Fibroblast of mammary gland (primary cell): ENCODE measurements at regions not wholly inside any gene's neighbourhood (a gene's known extent, or its start where the extent isn't known, plus 50 kb on each side); places are given as distances from the start of the nearest gene placed in this dataset.

ENCODE experiments used
- DNase-seq: peaks from one replicate; pipeline ENCODE4 v3.0.0-alpha.2; 2010; ENCODE audit warnings: low read depth
- H3K4me3 ChIP-seq: 2 replicates; pipeline ENCODE4 v1.5.1; 2011; ENCODE audit warnings: low read depth, mild to moderate bottlenecking, low read length, moderate library complexity; ENCODE audit not compliant: control insufficient read depth
- CTCF ChIP-seq: conservative IDR thresholded peaks from 2 replicates; pipeline ENCODE4 v1.5.1; 2011; ENCODE audit warnings: low read depth, low read length, inconsistent platforms; ENCODE audit not compliant: control insufficient read depth, insufficient read depth

- TF ChIP-seq CTCF = no peak
- no peak overlapping the region for H3K4me3 ChIP-seq
- DNase-seq = peak; percentile 49
These were observed 333.7 kb downstream of the CYP26B1 start for GRCh38 chr2:71813807-71814470.

DNA sequence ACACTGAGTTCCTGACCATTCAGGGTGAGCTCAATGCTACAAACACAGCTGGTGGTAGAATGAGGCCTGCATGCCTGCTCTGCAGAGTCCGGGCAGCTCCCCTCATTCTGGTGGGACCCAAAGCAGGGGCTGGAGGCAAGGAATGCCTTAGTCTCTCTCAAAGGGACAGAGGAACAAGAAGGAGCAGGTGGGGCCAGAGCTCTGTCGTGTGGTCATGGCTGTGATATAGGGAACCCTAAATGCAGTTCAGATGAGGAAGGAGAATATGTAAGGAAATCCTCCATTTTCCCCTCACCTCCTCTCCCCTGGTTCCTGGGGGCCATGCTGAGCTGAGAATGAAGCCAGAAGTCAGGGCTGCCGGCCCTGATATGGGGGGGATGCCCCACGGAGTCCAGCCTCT lies 334.3 kb downstream of the CYP26B1 start:
- H3K4me3 ChIP-seq = no peak overlapping the region
- no peak for TF ChIP-seq CTCF
- no peak for DNase-seq

GRCh38 chr2:71812736-71813135 lies 334.9 kb downstream of the CYP26B1 start:
- no peak for DNase-seq
- TF ChIP-seq CTCF = no peak
- H3K4me3 ChIP-seq = no peak overlapping the region

GRCh38 chr2:71811726-71812125 lies 335.9 kb downstream of the CYP26B1 start:
- TF ChIP-seq CTCF = no peak
- no peak overlapping the region for H3K4me3 ChIP-seq
- no peak for DNase-seq

GRCh38 chr2:71811157-71811556 lies 336.5 kb downstream of the CYP26B1 start:
- H3K4me3 ChIP-seq = no peak overlapping the region
- no peak for TF ChIP-seq CTCF
- DNase-seq = no peak

DNA sequence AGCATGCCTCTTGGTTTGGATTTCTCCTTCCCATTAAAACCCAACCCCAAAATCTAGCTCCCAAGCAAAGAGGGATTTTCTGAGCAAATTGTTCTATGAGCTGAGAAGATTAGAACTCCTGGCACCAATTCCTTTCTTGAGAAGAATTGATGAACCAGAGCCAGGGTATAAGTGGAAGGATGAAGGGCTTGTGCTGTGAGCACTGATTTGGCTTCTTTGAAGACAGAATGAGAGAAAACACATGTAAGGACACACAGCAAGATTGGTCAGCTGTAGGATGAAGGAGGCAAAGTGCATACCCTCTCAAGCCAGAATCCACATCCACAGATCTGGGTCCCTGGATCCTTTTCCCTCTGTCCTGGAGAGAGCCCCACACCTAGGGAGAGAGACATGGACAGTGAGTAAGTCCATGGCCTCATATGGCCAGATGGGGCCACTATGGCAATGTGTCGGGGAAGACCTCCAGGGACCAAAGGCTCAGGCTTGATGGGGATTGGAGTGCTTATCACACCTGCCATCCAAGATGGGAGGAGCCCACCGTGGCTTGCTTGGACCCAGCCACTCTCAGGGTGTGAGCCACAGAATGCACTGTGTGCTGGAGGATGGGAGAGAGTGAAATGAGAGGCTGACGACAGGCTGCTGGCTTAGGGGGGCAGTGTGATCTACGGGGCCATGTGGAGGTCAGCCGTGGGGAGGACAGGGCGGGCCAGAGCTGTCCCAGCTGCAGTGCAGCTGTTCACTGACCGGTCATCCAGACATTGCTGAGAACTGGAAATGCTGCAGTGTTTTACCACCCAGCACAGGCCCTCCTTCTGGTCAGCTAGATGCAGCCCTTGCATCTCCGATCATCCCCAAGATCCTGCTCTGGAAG lies 339.8 kb downstream of the CYP26B1 start:
- no peak for TF ChIP-seq CTCF
- peak; percentile 35 for DNase-seq
- H3K4me3 ChIP-seq = no peak overlapping the region
